ENCODE measurements at regions not wholly inside any gene's neighbourhood (a gene's known extent, or its start where the extent isn't known, plus 50 kb on each side); places are given as distances from the start of the nearest gene placed in this dataset.

- Histone ChIP-seq H3K9ac (ENCODE audit: low read length) (no peak overlapping the region), H3K36me3 (ENCODE audit: low read depth, low read length) (no peaks in the 10 kb centered on the region), H3K4me2 (ENCODE audit: low read length) (no peak overlapping the region), H3K27me3 (ENCODE audit: low read length) (no peaks in the 10 kb centered on the region), H3K9me3 (ENCODE audit: low read length) (no peaks in the 10 kb centered on the region), H3F3A (ENCODE audit: low read length, unreplicated experiment) (no peaks in the 10 kb centered on the region), H2AFZ (ENCODE audit: low read length) (no peak overlapping the region), H3K79me2 (ENCODE audit: low read length) (no peaks in the 10 kb centered on the region), H3K4me1 (ENCODE audit: insufficient read depth, low read length) (peaks cover 5% of the 10 kb centered on the region; the same call in 1 of the 2 replicates), H3K27ac (ENCODE audit: low read length) (no peak overlapping the region), H3K4me3 (ENCODE audit: low read length) (no peak overlapping the region), H3K9me2 (replicated peaks; ENCODE audit: low read length) (no peaks in the 10 kb centered on the region), H4K20me1 (ENCODE audit: low read length) (no peaks in the 10 kb centered on the region)
- ChIA-PET POLR2A (ENCODE audit: unreplicated experiment) (no interaction called here), CTCF (no interaction called here)
- DNase-seq (no peak), ATAC-seq (no peak)
- intact Hi-C loops (cut with micrococcal nuclease): no loop called here
- BruUV-seq (replicated peaks): no TSS peak
- TF ChIP-seq, protein P1, sequence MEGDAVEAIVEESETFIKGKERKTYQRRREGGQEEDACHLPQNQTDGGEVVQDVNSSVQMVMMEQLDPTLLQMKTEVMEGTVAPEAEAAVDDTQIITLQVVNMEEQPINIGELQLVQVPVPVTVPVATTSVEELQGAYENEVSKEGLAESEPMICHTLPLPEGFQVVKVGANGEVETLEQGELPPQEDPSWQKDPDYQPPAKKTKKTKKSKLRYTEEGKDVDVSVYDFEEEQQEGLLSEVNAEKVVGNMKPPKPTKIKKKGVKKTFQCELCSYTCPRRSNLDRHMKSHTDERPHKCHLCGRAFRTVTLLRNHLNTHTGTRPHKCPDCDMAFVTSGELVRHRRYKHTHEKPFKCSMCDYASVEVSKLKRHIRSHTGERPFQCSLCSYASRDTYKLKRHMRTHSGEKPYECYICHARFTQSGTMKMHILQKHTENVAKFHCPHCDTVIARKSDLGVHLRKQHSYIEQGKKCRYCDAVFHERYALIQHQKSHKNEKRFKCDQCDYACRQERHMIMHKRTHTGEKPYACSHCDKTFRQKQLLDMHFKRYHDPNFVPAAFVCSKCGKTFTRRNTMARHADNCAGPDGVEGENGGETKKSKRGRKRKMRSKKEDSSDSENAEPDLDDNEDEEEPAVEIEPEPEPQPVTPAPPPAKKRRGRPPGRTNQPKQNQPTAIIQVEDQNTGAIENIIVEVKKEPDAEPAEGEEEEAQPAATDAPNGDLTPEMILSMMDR (conservative IDR thresholded peaks at IDR 0.05; ENCODE audit: low read depth, low read length): no peak
- TF ChIP-seq EZH2phosphoT487 (IDR thresholded peaks at IDR 0.05; ENCODE audit: borderline replicate concordance, low read length) (no peak), EZH2 (IDR thresholded peaks at IDR 0.05; ENCODE audit: low read length, unreplicated experiment) (no peak)
Measured at GRCh38 chr6:145233955-145234354, 501.4 kb downstream of the EPM2A start.

DNA sequence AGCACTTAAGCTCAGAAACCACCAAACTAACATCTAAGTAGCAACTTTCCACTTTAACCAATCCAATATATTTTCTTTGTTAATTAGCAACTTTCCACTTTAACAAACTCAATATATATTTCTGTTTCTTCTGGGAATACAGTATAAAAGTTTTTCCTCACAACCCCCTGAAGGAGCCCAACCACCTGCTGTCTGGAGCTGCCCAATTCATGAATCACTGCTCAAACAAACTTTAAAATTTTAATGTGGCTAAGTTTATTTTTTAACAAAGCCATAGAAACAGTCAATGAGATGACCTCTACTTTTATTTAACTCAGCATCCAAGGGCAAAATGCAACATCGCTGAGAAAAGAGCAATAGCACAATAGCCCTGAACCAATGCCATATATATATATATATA, 500.1 kb downstream of the EPM2A start:
- Histone ChIP-seq H3K9me2 (replicated peaks; ENCODE audit: low read length) (no peaks in the 10 kb centered on the region), H3K27ac (ENCODE audit: low read length) (no peak overlapping the region), H2AFZ (ENCODE audit: low read length) (no peak overlapping the region), H3K9me3 (ENCODE audit: low read length) (no peaks in the 10 kb centered on the region), H3K9ac (ENCODE audit: low read length) (no peak overlapping the region), H3K27me3 (ENCODE audit: low read length) (no peaks in the 10 kb centered on the region), H3K4me1 (ENCODE audit: insufficient read depth, low read length) (peaks cover 5% of the 10 kb centered on the region; the same call in 1 of the 2 replicates), H3K79me2 (ENCODE audit: low read length) (no peaks in the 10 kb centered on the region), H3K4me3 (ENCODE audit: low read length) (no peak overlapping the region), H4K20me1 (ENCODE audit: low read length) (no peaks in the 10 kb centered on the region), H3F3A (ENCODE audit: low read length, unreplicated experiment) (no peaks in the 10 kb centered on the region), H3K4me2 (ENCODE audit: low read length) (no peak overlapping the region), H3K36me3 (ENCODE audit: low read depth, low read length) (no peaks in the 10 kb centered on the region)
- ChIA-PET CTCF (no interaction called here), POLR2A (ENCODE audit: unreplicated experiment) (interaction anchor here (0.6 to 0.7 kb wide), 2 partner anchors 132 to 498 kb away, joined by 3 to 4 read pairs; no protein-coding TSS in a partner anchor)
- TF ChIP-seq, protein P1 (conservative IDR thresholded peaks at IDR 0.05; ENCODE audit: low read depth, low read length): no peak
- TF ChIP-seq EZH2phosphoT487 (IDR thresholded peaks at IDR 0.05; ENCODE audit: borderline replicate concordance, low read length): no peak
- TF ChIP-seq EZH2 (IDR thresholded peaks at IDR 0.05; ENCODE audit: low read length, unreplicated experiment): no peak
- intact Hi-C loops (cut with micrococcal nuclease): no loop called here
- DNase-seq: peak; percentile 37
- no TSS peak for BruUV-seq (replicated peaks)
- peak; percentile 82 for ATAC-seq

- no peak overlapping the region for H3K4me2 ChIP-seq (ENCODE audit: low read length)
- H3K9me3 ChIP-seq (ENCODE audit: low read length): no peaks in the 10 kb centered on the region
- no peaks in the 10 kb centered on the region for H4K20me1 ChIP-seq (ENCODE audit: low read length)
- H3K4me3 ChIP-seq (ENCODE audit: low read length): no peak overlapping the region
- peaks cover 17% of the 10 kb centered on the region for H3K4me1 ChIP-seq (ENCODE audit: insufficient read depth, low read length)
- ATAC-seq: no peak
- CTCF ChIA-PET: no interaction called here
- H2AFZ ChIP-seq (ENCODE audit: low read length): no peak overlapping the region
- H3K9ac ChIP-seq (ENCODE audit: low read length): no peak overlapping the region
- DNase-seq: no peak
- no peaks in the 10 kb centered on the region for H3K9me2 ChIP-seq (replicated peaks; ENCODE audit: low read length)
- H3K27me3 ChIP-seq (ENCODE audit: low read length): no peaks in the 10 kb centered on the region
- no TSS peak for BruUV-seq (replicated peaks)
- POLR2A ChIA-PET (ENCODE audit: unreplicated experiment): interaction anchor here (0.6 kb wide), 1 partner anchor 41 kb away, joined by 3 read pairs; no protein-coding TSS in a partner anchor
- H3K27ac ChIP-seq (ENCODE audit: low read length): no peak overlapping the region
- TF ChIP-seq, protein P1 (conservative IDR thresholded peaks at IDR 0.05; ENCODE audit: low read depth, low read length): no peak
- no peak for TF ChIP-seq EZH2 (IDR thresholded peaks at IDR 0.05; ENCODE audit: low read length, unreplicated experiment)
- H3K79me2 ChIP-seq (ENCODE audit: low read length): no peaks in the 10 kb centered on the region
- intact Hi-C loops (cut with micrococcal nuclease): no loop called here
- no peaks in the 10 kb centered on the region for H3F3A ChIP-seq (ENCODE audit: low read length, unreplicated experiment)
- H3K36me3 ChIP-seq (ENCODE audit: low read depth, low read length): no peaks in the 10 kb centered on the region
Measured at GRCh38 chr6:145238787-145239186, 496.5 kb downstream of the EPM2A start.

All from PC-3 (cell line).